Left renal pelvis (tissue), 4 donors: ENCODE measurements at regions not wholly inside any gene's neighbourhood (a gene's known extent, or its start where the extent isn't known, plus 50 kb on each side); places are given as distances from the start of the nearest gene placed in this dataset.
"Not testable (repeated sequence)": the region's sequence is repeated elsewhere in the genome, so short reads cannot be mapped to it uniquely, and the experiment has no call there.

Experiments used
- DNase-seq, 4 donors: peaks; one replicate each; pipeline ENCODE4 v3.0.0-alpha.2; 2013; ENCODE audit warnings: low read depth in 4 of 4, low spot score in 3 of 4

DNA sequence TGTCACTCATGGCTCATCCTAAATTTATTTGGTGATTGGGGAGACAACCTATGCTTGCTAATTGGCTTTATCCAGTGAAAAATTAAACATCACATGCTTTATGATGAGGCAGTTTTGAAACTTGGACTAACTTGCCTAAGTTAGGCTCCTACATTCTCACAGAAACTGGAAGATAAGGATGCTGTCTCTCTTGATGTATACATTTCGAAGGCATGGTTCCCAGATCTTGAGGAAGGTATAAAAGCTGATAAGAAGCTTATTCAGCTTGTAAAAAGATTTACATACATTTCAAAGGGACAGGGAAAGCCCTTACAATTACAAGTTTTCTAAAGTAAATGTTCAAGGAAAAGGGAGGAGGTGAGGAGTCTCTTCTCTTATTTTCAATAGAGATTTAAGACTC, 561.7 kb downstream of the IPMK start:
- DNase-seq = no peak

DNA sequence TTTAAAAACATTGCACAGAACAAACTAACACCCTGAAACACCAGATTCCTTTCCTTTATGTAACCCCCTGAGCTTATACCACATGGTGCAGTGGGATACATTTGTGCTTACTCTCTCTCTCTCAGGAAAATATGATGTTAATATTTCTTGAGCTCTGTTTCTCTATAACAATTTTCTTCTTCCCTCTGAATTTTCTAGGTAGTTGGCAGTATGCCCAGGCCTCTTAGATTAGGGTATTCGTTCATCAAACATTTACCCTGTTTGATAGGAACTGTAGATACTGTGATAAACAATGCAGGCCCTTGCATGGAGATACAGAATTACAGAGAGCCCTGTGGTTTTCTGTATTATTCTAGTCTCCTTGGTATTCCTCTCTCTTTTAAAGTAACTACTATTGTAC, 567.8 kb downstream of the IPMK start:
- no peak for DNase-seq

DNA sequence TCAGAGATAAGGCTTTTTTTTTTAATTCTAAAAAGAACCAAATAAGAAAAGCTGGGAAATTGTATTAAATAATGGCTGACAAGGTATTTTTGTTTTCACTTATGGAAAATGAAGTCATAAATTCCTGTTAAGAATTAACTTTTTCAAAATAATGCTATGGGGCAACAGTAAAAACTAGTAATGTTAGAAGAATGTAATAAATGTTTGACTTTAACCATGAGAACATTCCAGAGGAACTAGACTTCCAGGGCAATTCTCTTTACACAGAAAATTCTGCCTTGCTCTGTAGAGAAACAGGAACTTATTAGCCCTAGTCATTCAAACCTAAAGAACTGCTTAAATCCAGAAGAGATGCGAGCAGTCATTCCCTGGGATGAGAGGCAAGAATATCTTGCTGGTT, 571.1 kb downstream of the IPMK start:
- no peak for DNase-seq

GRCh38 chr10:57694956-57695608, 572.6 kb downstream of the IPMK start:
- no peak for DNase-seq

GRCh38 chr10:57692255-57692980, 575.3 kb downstream of the IPMK start:
- no peak for DNase-seq

DNA sequence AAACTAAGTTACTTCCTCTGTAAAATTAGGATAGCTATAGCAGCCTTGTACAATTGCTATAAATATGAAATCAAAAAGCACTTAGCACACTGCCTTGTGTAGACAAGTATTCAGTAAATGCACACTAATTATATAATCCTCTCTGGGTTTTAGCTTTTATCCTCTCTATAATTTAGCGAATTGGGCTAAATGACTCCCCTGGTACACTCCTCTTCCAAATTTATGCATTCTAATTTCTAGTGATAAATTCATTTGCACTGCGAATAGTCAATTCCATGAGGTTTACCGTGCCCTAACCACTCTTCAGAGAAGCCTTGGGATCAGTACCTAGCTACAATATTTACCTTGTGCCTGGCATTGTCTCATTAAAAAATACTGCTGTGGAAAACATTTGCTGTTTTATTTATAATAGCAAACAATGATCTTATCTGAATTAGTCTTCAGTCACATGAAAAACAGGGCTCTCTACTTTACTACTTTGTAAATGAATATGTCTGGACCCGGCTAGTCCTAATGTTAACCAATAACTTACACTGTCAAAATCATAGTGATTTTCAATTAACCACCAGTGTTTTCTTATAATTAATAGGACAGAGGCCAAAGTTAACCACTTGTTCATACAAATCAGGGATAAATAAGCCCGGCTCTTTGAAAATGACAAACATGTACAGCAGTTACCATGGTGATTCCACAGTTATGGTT, 577.9 kb downstream of the IPMK start:
- DNase-seq = no peak

- no peak for DNase-seq
These were observed 587.8 kb downstream of the IPMK start for GRCh38 chr10:57679916-57680315.

GRCh38 chr10:57675125-57675524, 592.6 kb downstream of the IPMK start:
- DNase-seq = no peak

DNA sequence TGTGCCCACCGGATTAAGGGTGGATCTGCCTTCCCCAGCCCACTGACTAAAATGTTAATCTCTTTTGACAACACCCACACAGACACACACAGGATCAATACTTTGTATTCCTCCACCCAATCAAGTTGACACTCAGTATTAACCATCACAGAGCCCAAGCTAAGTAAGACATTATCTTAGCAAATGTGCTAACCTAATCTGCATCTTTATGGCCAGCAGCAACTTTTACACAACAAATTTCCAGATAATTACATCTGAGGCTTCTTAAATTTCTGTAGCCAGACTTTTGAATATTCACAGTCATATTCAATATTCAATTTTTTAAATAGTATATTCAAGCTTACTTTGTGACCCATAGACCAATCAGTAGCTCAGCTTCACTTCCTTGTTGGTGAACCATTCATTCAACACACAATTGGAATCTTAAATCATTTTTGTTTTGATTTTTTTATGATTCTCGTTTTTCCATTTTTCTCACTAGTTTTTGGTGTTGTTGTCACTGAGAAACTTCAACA, 594.2 kb downstream of the IPMK start:
- DNase-seq = no peak

GRCh38 chr10:57664815-57665214, 602.9 kb downstream of the IPMK start:
- DNase-seq = no peak

GRCh38 chr10:57663401-57663800, 604.3 kb downstream of the IPMK start:
- DNase-seq = no peak

DNA sequence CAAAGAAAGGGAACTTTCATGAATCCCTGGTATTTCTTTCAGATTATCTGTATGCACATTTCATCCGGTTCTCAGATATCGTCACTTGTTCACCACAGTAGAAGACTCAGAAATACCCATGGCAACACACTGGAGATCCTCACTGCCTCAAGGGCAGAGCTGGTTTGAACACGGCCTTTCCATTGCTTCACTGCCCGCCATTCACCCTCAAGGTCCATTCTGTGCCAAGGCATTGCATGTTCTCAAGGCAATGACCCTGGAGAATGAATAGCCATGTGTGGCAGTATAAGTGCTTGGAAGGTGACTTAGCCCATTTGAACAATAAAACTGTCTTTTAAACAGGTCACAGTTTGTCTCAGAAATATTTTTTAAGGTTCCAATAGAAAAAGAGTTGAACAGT, 606.5 kb downstream of the IPMK start:
- no peak for DNase-seq

GRCh38 chr10:57657164-57657765, 610.4 kb downstream of the IPMK start:
- DNase-seq = peak; percentile 10 to 42 (median 32)

DNA sequence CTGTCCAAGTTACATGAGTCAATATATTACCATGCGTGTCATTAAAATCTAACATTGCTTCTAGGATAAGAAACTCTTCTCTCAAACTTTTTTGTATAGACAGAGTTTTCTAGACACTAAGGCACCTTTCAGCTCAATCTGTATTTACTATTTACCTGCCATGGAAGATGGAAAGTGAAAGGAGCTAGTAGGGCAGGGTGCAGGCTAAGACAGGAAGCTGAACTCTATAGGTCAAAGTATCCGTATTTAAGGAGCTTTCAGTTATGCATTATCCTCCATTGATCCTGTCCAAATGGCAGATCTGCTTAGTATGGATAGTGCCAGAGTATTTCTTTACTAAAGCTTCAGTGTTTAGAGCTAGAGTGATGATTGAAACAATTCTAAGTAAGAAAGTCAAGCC, 612.8 kb downstream of the IPMK start:
- DNase-seq = no peak

DNA sequence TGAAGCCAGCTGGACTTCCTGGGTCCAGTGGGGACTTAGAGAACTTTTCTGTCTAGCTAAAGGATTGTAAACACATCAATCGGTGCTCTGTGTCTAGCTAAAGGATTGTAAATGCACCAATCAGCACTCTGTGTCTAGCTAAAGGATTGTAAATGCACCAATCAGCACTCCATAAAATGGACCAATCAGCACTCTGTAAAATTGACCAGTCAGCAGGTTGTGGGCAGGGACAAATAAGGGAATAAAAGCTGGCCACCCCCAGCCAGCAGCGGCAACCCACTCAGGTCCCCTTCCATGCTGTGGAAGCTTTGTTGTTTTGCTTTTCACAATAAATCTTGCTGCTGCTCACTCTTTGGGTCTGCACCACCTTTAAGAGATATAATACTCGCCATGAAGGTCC, 622.6 kb downstream of the IPMK start:
- DNase-seq = not testable (repeated sequence)

DNA sequence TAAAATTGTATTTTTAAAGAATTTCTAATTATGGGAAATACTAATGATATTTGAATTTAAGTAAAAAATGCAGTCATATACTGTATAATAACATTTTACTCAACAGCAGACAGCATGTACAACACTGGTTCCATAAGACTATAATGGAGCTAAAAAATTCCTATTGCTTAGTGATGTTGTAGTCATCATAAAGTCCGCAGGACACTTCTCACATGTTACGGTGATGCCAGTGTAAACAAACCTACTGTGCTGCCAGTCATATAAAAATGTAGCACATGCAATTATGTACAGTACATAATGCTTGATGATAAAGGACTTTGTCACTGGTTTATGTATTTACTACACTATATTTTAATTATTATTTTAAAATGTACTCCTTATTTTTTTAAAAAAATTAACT, 629.3 kb downstream of the IPMK start:
- no peak for DNase-seq

GRCh38 chr10:57628592-57629284, 639.0 kb downstream of the IPMK start:
- DNase-seq = peak in 2 of 4 donors; percentile 24 to 29

DNA sequence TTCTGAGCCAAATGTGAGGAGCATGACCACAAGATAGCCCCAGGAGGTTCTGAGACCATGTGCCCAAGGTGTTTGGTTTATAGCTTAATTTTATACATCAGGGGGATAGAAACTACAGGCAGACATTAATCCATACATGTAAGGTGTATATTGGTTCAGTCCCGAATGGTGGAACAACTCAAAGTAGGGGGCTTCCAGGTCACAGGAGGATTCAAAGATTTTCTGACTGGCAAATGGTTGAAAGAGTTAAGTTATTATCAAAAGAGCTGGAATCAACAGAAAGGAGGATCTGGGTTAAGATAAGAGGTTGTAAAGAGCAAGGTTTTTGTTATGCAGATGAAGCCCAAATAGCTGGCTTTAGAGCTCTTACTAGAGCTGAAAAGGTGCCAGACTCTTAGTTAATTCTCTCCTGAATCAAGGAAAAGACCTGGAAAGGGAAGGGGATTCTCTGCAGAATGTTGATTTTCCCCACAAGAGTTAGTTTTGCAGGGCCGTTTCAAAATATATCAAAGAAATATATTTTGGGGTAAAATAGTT, 640.0 kb downstream of the IPMK start:
- no peak for DNase-seq

- no peak for DNase-seq
These were observed 642.7 kb downstream of the IPMK start for GRCh38 chr10:57624856-57625592.

- no peak for DNase-seq
These were observed 643.6 kb downstream of the IPMK start for GRCh38 chr10:57624066-57624465.
